GM18868 (cell line): ENCODE measurements at regions not wholly inside any gene's neighbourhood (a gene's known extent, or its start where the extent isn't known, plus 50 kb on each side); places are given as distances from the start of the nearest gene placed in this dataset.
"Not testable (repeated sequence)": the region's sequence is repeated elsewhere in the genome, so short reads cannot be mapped to it uniquely, and the experiment has no call there.

ENCODE experiments used
- ATAC-seq: cut with Tn5 transposase; IDR thresholded peaks from one replicate; pipeline ENCODE4 v1.9.1; 2021; ENCODE audit warnings: mild to moderate bottlenecking, moderate library complexity; ENCODE audit not compliant: unreplicated experiment

GRCh38 chr16:52976539-52977167 lies 76.0 kb downstream of the CHD9NB start:
- peak; percentile 83 for ATAC-seq

GRCh38 chr16:52967744-52968143 lies 85.0 kb downstream of the CHD9NB start:
- ATAC-seq = no peak

- no peak for ATAC-seq
Measured at GRCh38 chr16:52964290-52964689, 88.4 kb downstream of the CHD9NB start.

- no peak for ATAC-seq
Measured at GRCh38 chr16:52963855-52964242, 88.8 kb downstream of the CHD9NB start.

GRCh38 chr16:52963212-52963854 lies 89.4 kb downstream of the CHD9NB start:
- no peak for ATAC-seq

GRCh38 chr16:52958951-52959350 lies 93.7 kb downstream of the CHD9NB start:
- ATAC-seq = no peak

- no peak for ATAC-seq
Measured at GRCh38 chr16:52957199-52957598, 95.5 kb downstream of the CHD9NB start.

- ATAC-seq = no peak
Measured at GRCh38 chr16:52956044-52956443, 96.7 kb downstream of the CHD9NB start.

GRCh38 chr16:52953215-52953614 lies 99.5 kb downstream of the CHD9NB start:
- no peak for ATAC-seq

GRCh38 chr16:52948946-52949345 lies 103.8 kb downstream of the CHD9NB start:
- ATAC-seq = no peak

- ATAC-seq = no peak
Measured at GRCh38 chr16:52932321-52932720, 120.4 kb downstream of the CHD9NB start.

GRCh38 chr16:52929478-52930400 lies 123.0 kb downstream of the CHD9NB start:
- no peak for ATAC-seq

GRCh38 chr16:52928955-52929354 lies 123.7 kb downstream of the CHD9NB start:
- ATAC-seq = no peak

GRCh38 chr16:52925143-52925542 lies 127.6 kb downstream of the CHD9NB start:
- ATAC-seq = no peak

- no peak for ATAC-seq
Measured at GRCh38 chr16:52924162-52924561, 128.5 kb downstream of the CHD9NB start.

GRCh38 chr16:52921104-52921503 lies 131.6 kb downstream of the CHD9NB start:
- no peak for ATAC-seq

GRCh38 chr16:52920331-52920730 lies 132.4 kb downstream of the CHD9NB start:
- ATAC-seq = no peak

GRCh38 chr16:52914428-52914827 lies 138.3 kb downstream of the CHD9NB start:
- ATAC-seq = no peak

- peak; percentile 76 for ATAC-seq
Measured at GRCh38 chr16:52912565-52913173, 140.0 kb downstream of the CHD9NB start.

GRCh38 chr16:52908057-52908456 lies 144.6 kb downstream of the CHD9NB start:
- not testable (repeated sequence) for ATAC-seq

GRCh38 chr16:52906281-52906680 lies 146.4 kb downstream of the CHD9NB start:
- ATAC-seq = no peak
